Astrocyte (in vitro differentiated cells and primary cell): ENCODE measurements at regions not wholly inside any gene's neighbourhood (a gene's known extent, or its start where the extent isn't known, plus 50 kb on each side); places are given as distances from the start of the nearest gene placed in this dataset.

Source experiments
- EZH2 ChIP-seq: IDR thresholded peaks from 2 replicates; pipeline ENCODE4 v1.6.1; 2012; ENCODE audit warnings: mild to moderate bottlenecking, low read length, inconsistent platforms; ENCODE audit not compliant: insufficient read depth
- TF ChIP-seq, protein P1 (sequence below): IDR thresholded peaks from 2 replicates; pipeline ENCODE4 v1.5.1; 2011; ENCODE audit warnings: low read depth, mild to moderate bottlenecking, inconsistent platforms, low read length, moderate library complexity; ENCODE audit not compliant: insufficient read depth

- TF ChIP-seq, protein P1, sequence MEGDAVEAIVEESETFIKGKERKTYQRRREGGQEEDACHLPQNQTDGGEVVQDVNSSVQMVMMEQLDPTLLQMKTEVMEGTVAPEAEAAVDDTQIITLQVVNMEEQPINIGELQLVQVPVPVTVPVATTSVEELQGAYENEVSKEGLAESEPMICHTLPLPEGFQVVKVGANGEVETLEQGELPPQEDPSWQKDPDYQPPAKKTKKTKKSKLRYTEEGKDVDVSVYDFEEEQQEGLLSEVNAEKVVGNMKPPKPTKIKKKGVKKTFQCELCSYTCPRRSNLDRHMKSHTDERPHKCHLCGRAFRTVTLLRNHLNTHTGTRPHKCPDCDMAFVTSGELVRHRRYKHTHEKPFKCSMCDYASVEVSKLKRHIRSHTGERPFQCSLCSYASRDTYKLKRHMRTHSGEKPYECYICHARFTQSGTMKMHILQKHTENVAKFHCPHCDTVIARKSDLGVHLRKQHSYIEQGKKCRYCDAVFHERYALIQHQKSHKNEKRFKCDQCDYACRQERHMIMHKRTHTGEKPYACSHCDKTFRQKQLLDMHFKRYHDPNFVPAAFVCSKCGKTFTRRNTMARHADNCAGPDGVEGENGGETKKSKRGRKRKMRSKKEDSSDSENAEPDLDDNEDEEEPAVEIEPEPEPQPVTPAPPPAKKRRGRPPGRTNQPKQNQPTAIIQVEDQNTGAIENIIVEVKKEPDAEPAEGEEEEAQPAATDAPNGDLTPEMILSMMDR = no peak
- TF ChIP-seq EZH2 = no peak
Observed at GRCh38 chr16:82295290-82296201, 125.5 kb upstream of the MPHOSPH6 start.
